Stimulated activated CD4-positive, alpha-beta T cell treated with anti-CD3 and anti-CD28 coated beads, Interleukin-12 subunit alpha, Interleukin-12 subunit beta, amount 100 ng/mL, for 48 hours (primary cell): ENCODE measurements at regions not wholly inside any gene's neighbourhood (a gene's known extent, or its start where the extent isn't known, plus 50 kb on each side); places are given as distances from the start of the nearest gene placed in this dataset.
A peak's percentile ranks its signal among the peaks of the same experiment; 100 is the strongest.

Experiments
- DNase-seq, 3 donors: peaks; one replicate each; pipeline ENCODE4 v3.0.0-alpha.2; 2020; ENCODE audit warnings: low read depth in 2 of 3, low spot score in 1 of 3

DNA sequence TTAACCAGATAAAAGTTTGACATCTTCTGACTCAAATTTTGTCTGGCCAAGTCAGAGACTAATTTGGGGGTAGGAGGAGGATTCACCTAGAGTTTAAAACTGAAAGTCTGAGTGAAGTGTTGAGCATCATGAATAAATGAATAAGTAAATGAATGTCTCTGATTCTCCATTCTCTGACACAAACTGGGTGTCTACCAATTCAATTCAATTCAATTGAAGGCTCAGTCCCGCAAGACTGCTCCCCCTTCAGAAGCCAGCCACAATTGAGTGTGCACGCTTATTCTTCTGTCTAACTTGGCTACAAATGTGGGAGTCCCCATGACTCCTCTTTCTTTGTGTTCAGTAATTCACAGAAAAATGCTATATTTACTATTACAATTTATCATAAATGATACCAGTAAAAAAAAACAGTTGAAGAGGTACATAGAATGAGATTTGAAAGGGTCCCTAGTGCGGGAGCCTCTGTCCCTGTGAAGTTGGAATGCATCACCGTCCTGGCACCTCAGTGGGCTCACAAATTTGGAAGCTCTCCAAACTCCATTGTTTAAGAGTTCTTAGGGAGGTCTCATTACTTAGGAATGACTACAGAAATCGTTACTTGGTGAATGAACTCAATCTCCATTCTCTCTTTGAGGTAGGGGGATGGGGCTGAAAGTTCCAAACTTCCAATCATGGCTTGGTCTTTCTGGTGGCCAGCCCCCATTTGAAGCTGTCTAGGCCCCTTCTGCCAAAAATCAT, 243.7 kb upstream of the PHYHIPL start:
- no peak for DNase-seq

DNA sequence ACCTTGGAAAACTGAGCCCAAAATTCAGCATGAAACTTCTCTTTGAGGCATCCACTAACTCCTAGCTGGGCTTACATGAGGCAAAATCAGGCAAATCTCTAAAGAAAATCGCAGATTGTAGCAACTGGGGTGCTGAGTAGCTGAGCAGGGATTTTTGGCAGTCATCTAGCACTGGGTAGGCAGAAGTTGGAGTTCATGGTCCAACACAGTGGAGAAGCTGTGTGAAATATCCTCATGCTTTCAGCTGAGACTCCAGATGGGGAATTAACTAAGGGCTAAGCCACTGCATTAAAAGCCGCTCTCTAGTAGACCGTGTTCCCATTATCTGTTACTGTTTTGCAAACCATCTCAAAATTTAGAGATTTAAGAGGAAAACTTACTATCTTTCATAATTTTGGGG, 240.1 kb upstream of the PHYHIPL start:
- DNase-seq, result no peak

DNA sequence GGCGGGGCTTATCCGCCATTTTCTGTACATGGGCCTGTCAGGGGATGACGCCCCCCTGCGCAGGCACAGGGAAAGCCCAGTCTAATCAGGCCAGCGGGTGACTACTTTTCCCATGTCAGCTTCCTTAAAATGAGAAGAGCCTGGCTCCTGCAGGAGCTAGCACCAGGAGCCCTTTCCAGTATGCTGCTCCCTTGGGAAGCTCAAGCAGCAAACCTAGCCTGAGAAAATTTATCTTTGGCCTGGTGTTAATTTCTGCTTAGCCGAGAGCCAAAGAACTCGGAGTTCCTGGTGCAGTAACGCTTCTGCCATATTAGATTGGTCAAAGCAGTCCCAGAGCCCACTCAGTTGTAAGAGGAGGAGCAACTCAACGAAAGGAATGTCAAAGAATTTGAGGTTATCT, 239.0 kb upstream of the PHYHIPL start:
- no peak for DNase-seq

DNA sequence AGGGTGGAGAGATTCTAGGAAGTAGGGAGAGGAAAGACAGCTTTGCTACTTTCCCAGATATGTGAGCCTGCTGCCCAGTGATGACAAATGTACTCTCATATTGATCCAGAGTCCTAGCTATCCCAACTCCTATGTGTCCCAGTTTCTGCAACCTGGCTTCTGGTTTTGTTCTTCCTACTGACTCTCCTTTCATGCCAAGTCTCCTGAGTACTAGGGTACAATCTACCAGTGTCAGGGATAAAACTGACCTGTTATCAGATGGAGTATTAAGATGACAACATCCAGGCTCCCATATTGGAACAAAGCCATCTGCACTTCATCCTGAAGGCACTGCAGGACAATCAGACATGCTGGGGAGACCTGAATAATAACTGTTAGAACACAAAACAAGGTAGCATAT, 233.7 kb upstream of the PHYHIPL start:
- DNase-seq, result no peak

GRCh38 chr10:58943256-58943890, 233.1 kb upstream of the PHYHIPL start:
- no peak for DNase-seq

- no peak for DNase-seq
These were observed 232.5 kb upstream of the PHYHIPL start for GRCh38 chr10:58943960-58944359.

GRCh38 chr10:58948303-58948702, 228.1 kb upstream of the PHYHIPL start:
- DNase-seq, result no peak

DNA sequence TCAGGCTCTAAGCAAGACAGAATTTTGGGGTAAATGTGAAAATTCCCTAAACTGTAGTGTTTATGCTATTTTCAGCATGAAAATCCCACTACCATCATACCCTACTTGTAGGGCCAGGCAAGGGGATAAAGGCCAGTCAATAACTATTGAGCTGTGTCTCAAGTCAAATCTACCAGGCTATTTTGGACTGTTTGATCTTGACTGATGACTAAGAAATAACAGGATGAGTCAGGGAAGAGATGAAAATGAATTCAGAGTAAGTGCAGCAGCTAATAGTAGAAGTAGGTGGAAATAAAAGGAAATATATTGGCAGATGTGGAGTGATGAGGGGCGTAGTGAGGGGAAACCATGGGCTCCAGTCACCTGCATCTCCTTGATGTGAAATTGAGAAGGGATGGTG, 225.8 kb upstream of the PHYHIPL start:
- DNase-seq, result no peak

- no peak for DNase-seq
These were observed 225.4 kb upstream of the PHYHIPL start for GRCh38 chr10:58951087-58951486.

- no peak for DNase-seq
These were observed 224.7 kb upstream of the PHYHIPL start for GRCh38 chr10:58951746-58952145.

DNA sequence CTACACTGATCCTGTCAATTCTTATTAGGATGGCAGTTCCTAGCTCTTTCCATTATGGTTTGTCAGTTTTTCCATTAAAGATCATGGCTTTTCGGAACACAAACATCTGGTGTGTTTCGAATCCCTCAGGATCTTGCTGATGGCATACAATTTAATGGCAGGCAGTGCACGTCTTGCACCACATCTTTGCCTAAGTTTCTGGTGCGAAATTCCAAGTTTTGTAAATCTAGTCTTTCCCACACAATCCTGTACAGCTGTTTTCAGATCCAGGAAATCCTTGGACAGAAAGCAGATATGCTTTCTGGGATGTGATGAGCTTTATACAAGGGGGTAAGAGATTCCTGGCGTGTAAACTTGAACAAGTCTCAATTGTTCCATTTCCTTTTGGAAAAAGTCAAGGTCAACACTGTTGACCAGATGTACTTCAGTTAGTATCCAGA, 224.3 kb upstream of the PHYHIPL start:
- no peak for DNase-seq

DNA sequence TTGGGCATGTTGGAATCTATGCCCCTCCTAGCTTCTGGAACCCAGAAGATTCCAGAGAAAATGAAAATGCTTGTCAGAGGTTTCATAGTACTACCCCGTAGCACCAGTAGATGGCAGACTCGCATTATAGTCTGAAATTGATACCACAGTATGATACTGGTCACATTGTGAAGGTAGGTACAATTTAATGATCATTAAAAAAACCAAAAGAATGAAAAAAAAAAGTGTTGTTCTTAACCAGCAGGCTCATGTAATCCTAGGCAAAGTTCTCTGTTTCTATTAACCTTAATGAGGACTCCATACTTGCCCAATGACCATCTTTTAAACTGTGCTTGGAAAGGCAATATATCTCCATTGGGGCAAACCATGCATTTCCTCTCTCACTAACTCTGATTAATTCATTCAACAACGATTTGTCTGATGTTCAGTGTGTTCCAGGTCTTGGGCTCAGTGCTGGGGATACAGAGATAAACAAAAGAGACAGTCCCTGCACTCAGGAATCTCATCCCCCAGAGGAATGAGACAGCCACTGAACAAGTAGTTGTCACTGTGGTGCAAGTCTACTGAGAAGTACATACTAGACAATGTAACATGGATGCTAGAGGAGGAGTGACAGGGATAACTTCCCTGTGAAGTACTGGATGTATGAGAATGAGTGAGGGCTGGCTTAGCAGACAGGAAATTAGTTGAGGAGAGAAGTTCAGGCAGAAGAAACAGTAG, 223.5 kb upstream of the PHYHIPL start:
- DNase-seq, result peak in 1 of 3 donors; percentile 5

DNA sequence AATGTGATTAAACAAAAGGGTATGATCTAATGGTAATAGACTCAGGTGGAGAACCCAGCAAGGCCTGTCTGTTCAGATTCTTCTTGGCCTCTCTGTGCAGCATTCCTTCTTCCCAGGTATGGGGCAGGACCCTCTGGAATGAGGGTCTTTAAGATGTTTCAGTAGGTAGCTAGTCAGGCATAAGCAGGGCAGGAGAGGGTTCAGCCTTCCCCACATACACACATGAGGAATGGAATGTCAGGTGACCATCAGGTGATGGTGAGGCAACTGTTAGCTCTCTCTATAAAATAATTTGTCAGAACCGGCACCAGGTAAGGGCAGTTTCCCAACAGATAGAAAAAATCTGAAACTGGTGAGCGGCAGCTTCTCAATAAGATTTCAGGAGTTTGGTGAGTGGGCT, 222.3 kb upstream of the PHYHIPL start:
- no peak for DNase-seq

DNA sequence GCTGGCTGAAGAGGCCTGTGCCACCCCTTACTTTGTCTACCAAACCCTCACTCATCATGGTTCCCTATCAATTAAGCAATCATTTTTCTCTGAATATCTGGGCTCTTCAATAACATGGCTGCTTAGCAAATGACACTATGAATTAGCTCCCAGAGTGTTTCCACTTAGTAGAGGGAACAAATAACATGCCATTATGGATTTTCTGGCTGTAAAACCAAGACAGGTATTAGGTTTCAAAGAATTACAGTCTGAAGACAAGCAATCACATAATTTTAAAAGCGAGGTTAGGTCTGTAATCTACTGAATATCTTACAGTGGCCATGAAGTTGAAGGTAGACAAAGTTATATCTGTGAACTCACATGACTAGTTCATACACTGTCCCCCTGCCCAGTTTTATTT, 220.8 kb upstream of the PHYHIPL start:
- DNase-seq, result no peak

GRCh38 chr10:58956926-58957325, 219.5 kb upstream of the PHYHIPL start:
- DNase-seq, result no peak

GRCh38 chr10:58957517-58957916, 218.9 kb upstream of the PHYHIPL start:
- DNase-seq, result no peak

DNA sequence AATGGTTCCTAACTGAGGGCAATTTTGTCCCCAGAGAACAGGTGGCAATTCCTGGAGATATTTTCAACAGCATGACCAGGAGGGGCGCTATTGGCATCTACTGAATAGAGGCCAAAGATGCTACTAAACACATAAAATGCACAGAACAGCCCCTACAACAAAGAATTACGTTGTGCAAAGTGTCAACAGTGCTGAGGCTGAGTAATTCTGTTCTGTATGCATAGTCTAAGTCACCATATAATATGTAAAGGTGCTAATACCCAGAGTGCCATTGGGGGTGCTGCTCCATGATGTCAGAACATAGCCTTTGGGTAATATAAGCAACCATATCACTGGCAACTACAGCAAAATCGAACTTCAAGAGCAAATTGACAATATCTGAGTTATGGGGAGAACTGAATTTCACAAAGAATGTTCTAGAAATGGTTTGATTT, 213.3 kb upstream of the PHYHIPL start:
- no peak for DNase-seq

GRCh38 chr10:58963723-58964124, 212.7 kb upstream of the PHYHIPL start:
- DNase-seq, result no peak

DNA sequence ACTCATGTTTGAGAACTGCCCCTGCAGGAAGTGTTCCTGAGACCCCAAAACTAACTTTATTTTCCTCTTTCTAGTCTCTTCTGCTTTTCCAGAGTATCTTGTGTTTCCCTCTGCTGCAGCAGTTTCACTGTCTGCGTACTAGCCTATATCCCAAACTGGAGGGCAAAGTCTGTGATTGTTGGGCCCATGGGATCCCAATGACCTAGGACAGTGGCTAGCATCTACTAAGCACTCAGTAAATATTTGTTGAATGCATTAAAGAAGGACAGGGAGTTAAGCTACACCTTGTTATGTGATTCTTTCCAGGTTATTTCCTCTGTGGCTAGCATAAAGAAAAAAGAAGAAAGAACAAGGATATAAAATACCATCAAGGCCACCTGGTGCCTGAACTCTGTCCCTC, 210.6 kb upstream of the PHYHIPL start:
- DNase-seq, result no peak

- no peak for DNase-seq
These were observed 208.7 kb upstream of the PHYHIPL start for GRCh38 chr10:58967551-58968388.

GRCh38 chr10:58968389-58968755, 208.1 kb upstream of the PHYHIPL start:
- DNase-seq, result no peak
